ENCODE measurements at regions not wholly inside any gene's neighbourhood (a gene's known extent, or its start where the extent isn't known, plus 50 kb on each side); places are given as distances from the start of the nearest gene placed in this dataset.

DNA sequence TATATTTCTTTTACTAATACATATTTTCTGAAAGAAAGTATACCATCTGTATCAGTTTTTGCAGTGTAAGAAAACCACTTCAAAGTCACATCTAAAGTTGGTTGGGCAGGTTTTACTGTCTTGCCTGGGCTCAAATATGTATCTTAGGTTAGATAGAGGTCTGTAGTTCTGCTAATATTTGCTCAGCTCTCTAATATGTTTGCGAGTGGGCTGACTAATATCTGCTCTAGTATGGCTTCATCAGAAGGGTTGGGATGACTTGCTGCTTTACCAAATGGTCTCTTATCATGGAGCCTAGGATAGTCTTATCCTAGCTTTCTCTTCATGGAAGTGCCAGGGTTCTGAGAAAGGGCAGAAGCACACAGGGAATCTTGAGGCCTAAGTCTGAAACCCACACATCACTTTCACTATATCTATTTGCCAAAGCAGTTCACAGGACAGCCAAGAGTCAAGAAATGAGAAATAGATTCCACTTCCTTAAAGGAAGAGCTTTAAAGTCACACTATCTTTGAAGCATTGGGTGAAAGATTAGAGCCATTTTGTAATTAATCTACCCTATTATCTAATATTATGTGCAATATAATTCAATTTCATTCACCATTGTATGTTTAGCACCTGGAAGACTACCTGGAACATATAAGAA is 610.0 kb downstream of the KCNJ3 start:
- Mint-ChIP-seq H3K9me3 (no peaks in the 10 kb centered on the region), H3K36me3 (ENCODE audit: low read depth) (no peaks in the 10 kb centered on the region), H3K4me1 (no peaks in the 10 kb centered on the region), H3K4me3 (no peak overlapping the region), H3K27me3 (no peaks in the 10 kb centered on the region), H3K27ac (no peak overlapping the region)
- no peak for ATAC-seq (ENCODE audit: low read depth)
- no peak for DNase-seq
- CTCF ChIA-PET, result no interaction called here
- POLR2A ChIA-PET, result no interaction called here
- TF ChIP-seq, protein P1, sequence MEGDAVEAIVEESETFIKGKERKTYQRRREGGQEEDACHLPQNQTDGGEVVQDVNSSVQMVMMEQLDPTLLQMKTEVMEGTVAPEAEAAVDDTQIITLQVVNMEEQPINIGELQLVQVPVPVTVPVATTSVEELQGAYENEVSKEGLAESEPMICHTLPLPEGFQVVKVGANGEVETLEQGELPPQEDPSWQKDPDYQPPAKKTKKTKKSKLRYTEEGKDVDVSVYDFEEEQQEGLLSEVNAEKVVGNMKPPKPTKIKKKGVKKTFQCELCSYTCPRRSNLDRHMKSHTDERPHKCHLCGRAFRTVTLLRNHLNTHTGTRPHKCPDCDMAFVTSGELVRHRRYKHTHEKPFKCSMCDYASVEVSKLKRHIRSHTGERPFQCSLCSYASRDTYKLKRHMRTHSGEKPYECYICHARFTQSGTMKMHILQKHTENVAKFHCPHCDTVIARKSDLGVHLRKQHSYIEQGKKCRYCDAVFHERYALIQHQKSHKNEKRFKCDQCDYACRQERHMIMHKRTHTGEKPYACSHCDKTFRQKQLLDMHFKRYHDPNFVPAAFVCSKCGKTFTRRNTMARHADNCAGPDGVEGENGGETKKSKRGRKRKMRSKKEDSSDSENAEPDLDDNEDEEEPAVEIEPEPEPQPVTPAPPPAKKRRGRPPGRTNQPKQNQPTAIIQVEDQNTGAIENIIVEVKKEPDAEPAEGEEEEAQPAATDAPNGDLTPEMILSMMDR (IDR thresholded peaks at IDR 0.05), result no peak
- intact Hi-C loops (cut with micrococcal nuclease), result no loop called here

DNA sequence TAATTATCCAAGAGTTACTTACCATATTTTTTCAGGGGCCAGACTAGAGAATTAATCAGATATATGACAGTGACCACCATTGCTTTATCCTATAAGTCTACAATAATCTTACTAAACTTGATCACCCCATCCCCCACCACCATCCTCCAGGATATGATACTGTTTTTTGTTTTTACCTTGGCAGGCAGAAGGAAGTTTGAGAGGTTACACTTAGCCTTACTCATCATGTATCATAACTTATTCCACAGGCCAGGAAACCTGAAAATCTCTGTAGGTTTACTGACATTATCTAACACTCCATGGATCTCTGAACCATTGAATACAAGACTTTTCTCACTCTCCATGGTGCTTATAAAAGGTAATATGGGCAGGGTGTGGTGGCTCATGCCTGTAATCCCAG is 602.7 kb downstream of the KCNJ3 start:
- Mint-ChIP-seq H3K36me3 (ENCODE audit: low read depth) (no peaks in the 10 kb centered on the region), H3K27me3 (no peaks in the 10 kb centered on the region), H3K4me1 (no peaks in the 10 kb centered on the region), H3K4me3 (no peak overlapping the region), H3K27ac (no peak overlapping the region), H3K9me3 (no peaks in the 10 kb centered on the region)
- POLR2A ChIA-PET, result no interaction called here
- ATAC-seq (ENCODE audit: low read depth) (no peak), DNase-seq (no peak)
- TF ChIP-seq, protein P1 (IDR thresholded peaks at IDR 0.05), result no peak
- intact Hi-C loops (cut with micrococcal nuclease), result no loop called here
- CTCF ChIA-PET, result no interaction called here

DNA sequence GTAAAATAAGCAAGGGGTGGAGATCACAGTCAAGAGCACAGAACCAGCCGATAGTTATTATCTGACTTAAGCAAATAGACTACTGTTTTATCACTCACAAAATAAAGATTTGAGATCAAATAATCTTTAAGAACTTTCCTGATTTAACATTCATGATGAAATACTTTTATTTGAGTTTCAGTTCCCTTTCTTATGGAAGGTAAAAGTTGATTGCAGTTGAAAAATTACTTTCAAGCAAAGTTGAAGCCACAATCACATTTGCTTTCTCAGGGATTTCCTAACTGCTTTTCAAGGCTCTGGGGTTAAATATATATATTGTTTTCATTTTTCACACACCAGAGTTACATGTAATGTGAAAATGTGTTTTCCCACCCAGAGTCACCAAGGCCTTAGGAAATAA is 599.5 kb downstream of the KCNJ3 start:
- no peaks in the 10 kb centered on the region for H3K9me3 Mint-ChIP-seq
- intact Hi-C loops (cut with micrococcal nuclease), result no loop called here
- POLR2A ChIA-PET, result no interaction called here
- no peak overlapping the region for H3K4me3 Mint-ChIP-seq
- H3K36me3 Mint-ChIP-seq (ENCODE audit: low read depth), result no peaks in the 10 kb centered on the region
- H3K27me3 Mint-ChIP-seq, result no peaks in the 10 kb centered on the region
- no peaks in the 10 kb centered on the region for H3K4me1 Mint-ChIP-seq
- CTCF ChIA-PET, result no interaction called here
- ATAC-seq (ENCODE audit: low read depth), result no peak
- DNase-seq, result no peak
- TF ChIP-seq, protein P1 (IDR thresholded peaks at IDR 0.05), result no peak
- H3K27ac Mint-ChIP-seq, result no peak overlapping the region

DNA sequence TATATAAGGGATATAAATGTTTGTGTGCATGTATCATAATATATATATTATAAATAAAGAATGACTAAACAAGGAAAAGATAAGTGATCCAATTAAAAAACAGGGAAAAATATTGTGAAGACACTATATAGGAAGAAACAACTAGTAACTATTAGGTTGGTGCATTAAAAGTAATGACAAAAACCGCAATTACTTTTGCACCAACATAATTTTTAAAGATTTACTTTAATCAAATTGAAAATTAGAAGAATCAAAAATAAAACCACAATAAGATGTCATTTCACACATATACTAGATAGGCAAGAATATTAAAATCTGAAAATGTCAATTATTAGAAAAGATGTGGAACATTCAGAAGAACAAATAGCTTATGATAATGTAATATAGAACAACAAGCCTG is 595.9 kb downstream of the KCNJ3 start:
- H3K4me3 Mint-ChIP-seq, result no peak overlapping the region
- POLR2A ChIA-PET, result no interaction called here

DNA sequence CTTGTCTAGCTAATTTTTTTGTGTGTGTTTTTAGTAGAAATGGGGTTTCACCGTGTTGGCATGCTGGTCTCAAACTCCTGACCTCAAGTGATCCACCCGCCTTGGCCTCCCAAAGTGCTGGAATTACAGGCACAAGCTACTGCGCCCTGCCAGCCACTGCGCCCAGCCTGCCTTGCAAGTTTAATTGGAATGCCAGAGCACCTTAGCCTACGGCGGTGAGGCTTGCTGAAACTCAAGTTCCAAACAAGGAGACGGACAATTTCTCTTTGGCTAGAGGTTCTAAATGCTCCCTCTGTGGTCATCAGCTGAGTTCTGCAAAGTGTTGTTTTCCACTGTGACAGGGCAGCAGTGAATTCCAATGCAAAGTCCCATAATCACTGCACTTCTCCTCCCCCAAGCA is 583.4 kb downstream of the KCNJ3 start:
- POLR2A ChIA-PET, result no interaction called here

More for the DNA sequence above, 595.9 kb downstream of the KCNJ3 start:
- H3K36me3 Mint-ChIP-seq (ENCODE audit: low read depth), result no peaks in the 10 kb centered on the region
- ATAC-seq (ENCODE audit: low read depth) (no peak), DNase-seq (no peak)
- no peaks in the 10 kb centered on the region for H3K4me1 Mint-ChIP-seq
- H3K27ac Mint-ChIP-seq, result no peak overlapping the region
- TF ChIP-seq, protein P1 (IDR thresholded peaks at IDR 0.05), result no peak
- no peaks in the 10 kb centered on the region for H3K27me3 Mint-ChIP-seq
- H3K9me3 Mint-ChIP-seq, result peaks cover 3% of the 10 kb centered on the region
- CTCF ChIA-PET, result no interaction called here
- intact Hi-C loops (cut with micrococcal nuclease), result no loop called here

More for the DNA sequence above, 583.4 kb downstream of the KCNJ3 start:
- Mint-ChIP-seq H3K4me3 (no peak overlapping the region), H3K36me3 (ENCODE audit: low read depth) (no peaks in the 10 kb centered on the region), H3K27ac (no peak overlapping the region), H3K9me3 (no peaks in the 10 kb centered on the region), H3K27me3 (no peaks in the 10 kb centered on the region), H3K4me1 (no peaks in the 10 kb centered on the region)
- intact Hi-C loops (cut with micrococcal nuclease), result no loop called here
- ATAC-seq (ENCODE audit: low read depth) (no peak), DNase-seq (no peak)
- CTCF ChIA-PET, result no interaction called here
- TF ChIP-seq, protein P1 (IDR thresholded peaks at IDR 0.05), result no peak

Data from activated B cell treated with CpG ODN at 0.5 μM for 24 hours (primary cell).